Left renal pelvis (tissue), 4 donors: ENCODE measurements at regions not wholly inside any gene's neighbourhood (a gene's known extent, or its start where the extent isn't known, plus 50 kb on each side); places are given as distances from the start of the nearest gene placed in this dataset.
"Not testable (repeated sequence)": the region's sequence is repeated elsewhere in the genome, so short reads cannot be mapped to it uniquely, and the experiment has no call there.

ENCODE experiments used
- DNase-seq, 4 donors: peaks; one replicate each; pipeline ENCODE4 v3.0.0-alpha.2; 2013; ENCODE audit warnings: low read depth in 4 of 4, low spot score in 3 of 4

DNA sequence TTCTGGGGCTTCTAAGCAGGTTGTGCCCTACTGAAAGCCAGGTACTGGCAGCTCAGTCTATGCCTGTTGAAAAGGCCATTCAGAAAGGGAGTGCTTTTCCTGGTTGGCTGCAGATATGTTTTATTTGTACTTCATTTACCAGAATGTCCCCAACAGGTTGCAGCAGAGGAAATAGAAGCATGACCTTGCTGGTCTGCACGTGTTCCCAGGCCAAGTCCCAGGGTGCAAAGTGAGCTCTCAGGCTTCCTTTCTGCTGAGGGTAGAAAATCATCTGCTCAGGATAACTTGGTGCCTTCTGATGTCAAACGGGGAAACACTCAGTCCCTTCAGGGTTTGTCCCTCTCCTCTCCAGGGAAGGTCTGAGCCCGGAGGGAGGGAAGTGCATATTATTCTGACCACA is 356.4 kb downstream of the BCL11B start:
- DNase-seq: no peak

DNA sequence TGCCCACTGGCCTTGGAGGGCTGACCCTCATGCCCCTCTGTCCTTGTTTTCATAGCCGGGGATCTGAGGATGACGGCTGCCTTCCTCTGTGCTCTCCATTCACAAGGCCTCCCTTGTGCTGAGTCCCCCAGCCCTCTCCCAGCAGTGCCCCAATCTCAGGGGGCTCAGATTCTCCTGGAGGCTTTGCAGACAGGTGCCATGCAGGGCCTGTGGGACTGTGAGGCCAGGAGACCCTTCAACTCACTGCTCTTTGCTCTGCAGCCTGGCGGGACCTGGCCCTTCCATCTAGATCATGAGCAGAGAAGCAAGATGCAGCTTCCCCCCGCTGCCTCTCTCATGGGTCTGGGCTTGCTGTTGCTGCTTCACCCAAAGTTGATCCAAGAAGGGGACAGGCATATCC is 356.0 kb downstream of the BCL11B start:
- DNase-seq: no peak

- no peak for DNase-seq
Measured at GRCh38 chr14:98916476-98916875, 355.5 kb downstream of the BCL11B start.

DNA sequence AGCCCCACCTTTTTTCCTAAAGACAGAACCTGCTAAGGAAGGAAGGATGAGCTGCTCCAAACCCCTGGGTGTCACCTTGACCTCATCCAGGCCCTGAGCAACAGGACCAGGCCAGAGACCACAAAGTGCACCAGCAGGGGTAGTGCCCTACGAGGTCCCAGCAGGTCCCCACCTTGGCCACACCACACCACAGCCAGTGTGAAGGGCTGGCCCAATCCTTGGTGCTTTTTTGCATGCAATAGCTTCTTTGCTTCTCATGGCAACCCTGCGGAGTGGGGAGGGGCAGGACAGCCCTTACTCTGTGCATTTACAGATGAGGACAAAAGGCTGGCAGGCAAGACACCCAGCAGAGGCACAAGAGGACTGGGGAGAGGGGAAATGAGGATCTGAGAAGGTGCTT is 352.6 kb downstream of the BCL11B start:
- DNase-seq: no peak

DNA sequence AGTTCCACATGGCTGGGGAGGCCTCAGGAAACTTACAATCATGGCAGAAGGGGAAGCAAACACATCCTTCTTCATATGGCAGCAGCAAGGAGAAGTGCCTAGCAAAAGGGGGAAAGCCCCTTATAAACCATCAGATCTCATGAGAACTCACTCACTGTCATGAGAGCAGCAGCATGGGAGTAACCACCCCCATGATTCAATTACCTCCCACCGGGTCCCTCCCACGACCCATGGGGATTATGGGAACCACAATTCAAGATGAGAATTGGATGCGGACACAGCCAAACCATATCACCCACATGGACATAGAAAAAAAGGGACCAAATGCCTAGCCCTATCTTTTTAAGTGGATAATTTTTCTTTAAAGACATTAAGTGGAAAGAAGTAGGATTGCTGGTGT is 350.7 kb downstream of the BCL11B start:
- DNase-seq: not testable (repeated sequence)

DNA sequence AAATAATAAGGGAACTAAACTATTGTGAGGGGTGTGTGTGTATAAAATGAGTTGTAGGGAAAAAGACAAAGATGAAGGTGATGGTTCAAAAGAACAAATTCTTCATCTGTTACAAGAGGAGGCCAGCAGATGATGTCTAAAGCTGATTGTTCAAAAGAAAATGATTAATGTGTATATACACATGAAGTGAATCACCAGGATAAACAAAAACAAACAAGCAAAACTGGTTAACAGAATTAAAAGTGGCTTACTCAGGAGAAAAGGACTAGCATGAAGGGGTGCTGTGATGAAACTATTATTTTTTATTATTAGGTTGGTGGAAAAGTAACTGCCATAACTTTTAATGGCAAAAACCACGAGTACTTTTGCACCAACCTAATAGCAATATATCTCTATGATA is 348.4 kb downstream of the BCL11B start:
- no peak for DNase-seq

DNA sequence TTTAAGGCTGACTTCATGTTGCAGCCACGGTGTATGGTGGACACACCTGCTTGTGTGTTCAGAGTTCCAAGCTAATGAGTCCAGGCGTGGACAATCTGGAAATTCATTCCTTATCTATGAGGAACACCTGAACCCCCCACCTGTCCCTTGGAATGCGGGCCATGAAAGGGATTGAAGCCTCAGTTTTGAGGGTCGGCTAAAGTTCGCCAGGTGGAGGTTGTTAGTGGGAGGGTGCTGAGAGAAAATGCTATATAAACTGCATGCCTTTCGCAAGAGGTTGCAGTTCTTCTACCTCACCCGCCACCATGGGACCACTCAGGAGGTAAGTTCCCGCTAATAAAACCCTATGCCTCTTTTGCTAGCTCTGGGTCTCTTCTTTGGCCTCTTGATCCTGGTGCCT is 348.0 kb downstream of the BCL11B start:
- no peak for DNase-seq

DNA sequence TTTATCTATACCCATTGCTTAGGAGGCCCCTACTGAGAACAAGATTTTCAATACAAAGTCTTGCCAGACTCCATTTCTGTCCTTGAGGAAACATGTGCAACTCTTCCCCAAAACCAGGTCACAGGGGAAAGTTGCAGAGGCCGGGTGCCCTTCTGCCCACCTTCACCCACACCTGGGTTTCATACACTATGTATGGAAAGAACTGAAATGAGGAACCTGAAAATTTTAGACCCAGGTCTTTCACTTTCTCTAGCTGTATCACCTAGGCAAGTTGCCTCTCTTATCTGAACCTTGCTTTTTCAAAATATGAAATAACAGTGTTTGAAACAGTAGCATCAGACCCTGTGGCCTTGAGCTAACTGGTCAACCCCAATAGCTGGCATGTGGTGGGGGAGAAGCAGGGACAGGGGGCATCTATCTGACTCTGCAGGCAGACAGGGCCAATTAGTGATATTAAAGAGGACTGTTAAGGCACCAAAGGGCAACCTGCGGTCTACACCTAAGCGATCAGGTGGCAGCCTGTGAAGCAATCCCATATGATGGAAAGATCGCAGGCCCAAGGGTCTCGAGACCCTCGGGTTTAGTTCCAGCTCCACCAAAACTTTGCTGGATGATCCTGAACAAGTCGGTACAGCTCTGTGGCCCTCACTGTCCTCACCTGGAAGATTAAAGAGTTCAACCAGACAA is 346.5 kb downstream of the BCL11B start:
- DNase-seq: no peak

- DNase-seq: no peak
Measured at GRCh38 chr14:98926146-98926545, 345.9 kb downstream of the BCL11B start.

GRCh38 chr14:98926801-98927200 is 345.2 kb downstream of the BCL11B start:
- no peak for DNase-seq

- DNase-seq: no peak
Measured at GRCh38 chr14:98927986-98928385, 344.0 kb downstream of the BCL11B start.

DNA sequence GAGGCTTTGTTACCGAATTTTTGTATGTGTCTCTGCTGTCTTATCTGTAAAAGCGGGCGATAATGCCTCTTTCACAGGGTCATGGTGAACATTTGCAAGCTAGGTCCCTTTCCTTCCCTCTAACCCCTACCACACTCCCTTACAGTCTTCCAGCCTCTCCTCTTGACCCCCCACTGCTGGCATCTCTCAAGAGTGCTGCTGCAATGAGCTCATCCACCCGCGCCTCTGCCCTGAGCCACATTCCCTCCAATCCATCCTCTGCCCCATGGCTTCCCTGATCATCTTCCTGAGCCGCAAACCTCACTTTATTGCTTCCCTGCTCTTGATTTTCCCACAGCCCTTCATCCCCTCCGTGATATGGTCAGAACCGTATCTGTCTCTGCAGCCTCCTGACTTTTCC is 343.6 kb downstream of the BCL11B start:
- no peak for DNase-seq

DNA sequence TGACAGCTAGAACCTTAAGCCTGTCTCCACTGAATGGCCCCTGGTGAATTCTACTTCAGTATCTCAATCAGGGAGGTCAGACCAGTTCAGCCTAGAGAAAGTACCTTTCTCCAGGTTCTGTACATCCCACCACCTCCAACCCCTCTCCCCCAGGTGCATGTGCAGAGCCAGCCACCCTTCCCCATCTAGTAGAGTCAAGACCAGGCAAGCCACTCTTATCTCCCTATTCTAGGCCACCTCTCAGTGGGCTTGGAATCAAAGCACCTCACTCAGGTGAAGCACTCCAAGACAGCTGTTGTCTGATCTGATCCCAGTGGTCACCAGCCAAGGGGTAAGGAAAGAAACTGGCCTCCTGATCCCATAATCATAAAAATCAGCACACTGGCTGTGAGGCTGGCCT is 340.9 kb downstream of the BCL11B start:
- DNase-seq: no peak

GRCh38 chr14:98931911-98932310 is 340.1 kb downstream of the BCL11B start:
- DNase-seq: no peak

GRCh38 chr14:98932431-98933325 is 339.3 kb downstream of the BCL11B start:
- DNase-seq: no peak

GRCh38 chr14:98934569-98934968 is 337.4 kb downstream of the BCL11B start:
- not testable (repeated sequence) for DNase-seq

GRCh38 chr14:98935921-98936320 is 336.1 kb downstream of the BCL11B start:
- DNase-seq: no peak

DNA sequence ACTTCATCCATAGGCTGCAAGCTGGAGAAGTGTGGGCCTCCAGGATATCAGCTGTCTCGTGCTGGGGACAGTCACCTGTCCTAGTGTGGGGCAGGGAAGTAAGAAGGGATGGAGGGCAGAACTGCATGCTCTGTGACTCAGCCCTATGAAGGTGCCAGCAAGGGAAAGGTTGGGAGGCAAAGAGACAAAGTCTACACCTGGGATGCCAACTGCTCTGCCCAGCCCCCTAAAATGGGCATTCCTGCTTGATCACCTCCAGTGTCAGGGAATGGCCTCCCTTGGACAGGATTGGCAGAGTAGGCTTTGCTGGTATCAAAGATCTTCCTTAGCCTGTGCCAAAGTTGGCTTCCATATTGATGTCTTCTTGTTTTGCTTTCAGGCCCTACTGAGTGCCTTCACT is 335.0 kb downstream of the BCL11B start:
- DNase-seq: no peak

- DNase-seq: no peak
Measured at GRCh38 chr14:98937712-98938505, 334.1 kb downstream of the BCL11B start.

- DNase-seq: no peak
Measured at GRCh38 chr14:98940693-98941437, 331.1 kb downstream of the BCL11B start.

- DNase-seq: no peak
Measured at GRCh38 chr14:98941481-98941880, 330.5 kb downstream of the BCL11B start.
